NOMO-1 treated with dmso at 0.1 percent for 144 hours (cell line): ENCODE measurements at regions not wholly inside any gene's neighbourhood (a gene's known extent, or its start where the extent isn't known, plus 50 kb on each side); places are given as distances from the start of the nearest gene placed in this dataset.
A peak's percentile ranks its signal among the peaks of the same experiment; 100 is the strongest.
"Not testable (repeated sequence)": the region's sequence is repeated elsewhere in the genome, so short reads cannot be mapped to it uniquely, and the experiment has no call there.

Experiments used
- DNase-seq: peaks from one replicate; lab custom pipeline; 2025; ENCODE audit not compliant: unreplicated experiment; lab: John Stamatoyannopoulos, UW

DNA sequence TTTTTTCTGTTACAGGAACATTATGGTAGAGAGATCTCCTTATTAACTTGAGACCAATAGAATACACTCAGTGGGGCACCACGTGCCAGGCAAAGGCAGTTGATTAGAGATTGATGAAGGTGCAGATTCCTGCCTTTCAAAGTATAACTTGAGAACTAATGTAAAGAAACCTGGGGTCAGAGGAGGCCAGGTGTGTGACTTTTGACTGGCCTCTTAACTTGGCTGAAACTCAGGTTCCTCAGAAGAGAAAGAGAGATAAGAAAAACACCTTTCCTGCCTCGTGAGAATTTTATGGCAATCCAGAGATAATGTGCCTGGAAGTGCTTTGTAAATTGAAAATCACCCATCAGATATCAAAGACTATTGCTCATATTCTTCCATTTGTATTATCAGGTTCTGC lies 110.7 kb upstream of the GZMB start:
- no peak for DNase-seq

GRCh38 chr14:24741871-24742270 lies 107.9 kb upstream of the GZMB start:
- DNase-seq: no peak

- DNase-seq: no peak
Observed at GRCh38 chr14:24735984-24736630, 102.1 kb upstream of the GZMB start.

DNA sequence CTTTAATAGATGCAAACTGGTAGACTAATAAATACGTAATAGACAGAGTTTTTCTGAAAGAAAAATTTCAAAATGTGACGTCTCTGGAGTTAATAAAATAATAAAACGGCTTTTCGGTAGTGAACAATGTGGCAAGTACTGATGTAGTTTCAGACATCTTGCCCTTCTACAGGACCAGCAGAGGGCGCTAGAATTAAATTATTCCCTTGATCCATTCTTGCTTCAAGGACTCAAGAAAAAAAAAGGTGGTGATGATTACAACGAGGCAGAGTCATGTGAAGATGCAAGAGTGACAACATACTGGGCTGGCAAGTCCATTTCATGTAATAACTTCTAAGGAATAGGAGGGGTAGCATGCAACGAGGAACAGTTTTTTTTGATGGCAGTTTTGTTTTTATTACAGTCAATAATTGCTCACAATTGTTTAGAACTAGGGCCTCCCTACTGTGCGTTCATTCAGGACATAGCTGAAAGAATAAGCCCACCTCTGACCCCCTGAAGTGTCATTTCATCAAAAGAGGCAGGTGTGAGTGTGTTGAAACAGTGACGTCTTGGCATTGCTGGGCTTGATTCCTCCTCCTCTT lies 101.0 kb upstream of the GZMB start:
- DNase-seq: peak; percentile 15

DNA sequence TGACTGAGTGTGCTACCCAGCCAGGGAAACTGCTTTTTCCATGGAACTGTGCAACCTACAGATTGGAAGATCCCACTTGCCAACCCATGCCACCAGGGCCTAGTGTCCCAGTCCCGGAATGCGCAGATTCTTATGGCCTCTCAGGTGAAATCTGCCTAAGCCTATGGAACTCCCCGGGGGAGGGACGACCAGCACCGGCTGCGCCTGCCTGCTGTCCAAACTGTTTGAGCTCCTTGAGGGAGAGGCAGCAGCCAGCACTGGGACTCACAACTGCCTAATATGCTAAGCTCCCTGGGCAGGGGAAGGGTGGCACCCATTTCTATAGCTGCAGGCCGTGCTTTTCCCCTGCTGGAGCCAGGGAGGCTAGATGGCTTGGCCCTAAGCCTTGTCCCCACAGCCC lies 92.5 kb upstream of the GZMB start:
- no peak for DNase-seq

- DNase-seq: no peak
Observed at GRCh38 chr14:24725311-24725710, 91.3 kb upstream of the GZMB start.

GRCh38 chr14:24721775-24722174 lies 87.8 kb upstream of the GZMB start:
- no peak for DNase-seq

- no peak for DNase-seq
Observed at GRCh38 chr14:24715239-24715638, 81.2 kb upstream of the GZMB start.

- DNase-seq: no peak
Observed at GRCh38 chr14:24713404-24713803, 79.4 kb upstream of the GZMB start.

- DNase-seq: no peak
Observed at GRCh38 chr14:24712909-24713308, 78.9 kb upstream of the GZMB start.

DNA sequence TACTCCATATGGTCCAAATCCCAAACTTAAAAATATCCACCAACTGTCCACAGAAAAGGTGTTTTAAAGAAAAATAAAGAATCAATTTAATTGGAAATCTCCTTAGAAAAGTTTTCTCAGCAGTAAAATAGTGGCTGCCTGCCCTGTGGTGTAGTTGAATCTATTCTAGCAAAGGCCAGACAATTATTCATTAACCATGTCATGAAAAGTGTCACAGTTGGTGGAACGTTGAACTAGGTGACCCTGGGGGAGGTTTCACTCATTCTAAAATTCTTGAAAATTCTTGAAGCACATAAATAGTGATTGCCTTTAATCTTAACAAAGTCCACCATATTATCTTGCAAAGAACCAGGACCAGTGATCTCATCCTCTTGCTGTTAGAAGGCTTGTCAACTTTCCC lies 78.4 kb upstream of the GZMB start:
- DNase-seq: no peak

GRCh38 chr14:24710403-24711112 lies 76.6 kb upstream of the GZMB start:
- DNase-seq: peak; percentile 26

DNA sequence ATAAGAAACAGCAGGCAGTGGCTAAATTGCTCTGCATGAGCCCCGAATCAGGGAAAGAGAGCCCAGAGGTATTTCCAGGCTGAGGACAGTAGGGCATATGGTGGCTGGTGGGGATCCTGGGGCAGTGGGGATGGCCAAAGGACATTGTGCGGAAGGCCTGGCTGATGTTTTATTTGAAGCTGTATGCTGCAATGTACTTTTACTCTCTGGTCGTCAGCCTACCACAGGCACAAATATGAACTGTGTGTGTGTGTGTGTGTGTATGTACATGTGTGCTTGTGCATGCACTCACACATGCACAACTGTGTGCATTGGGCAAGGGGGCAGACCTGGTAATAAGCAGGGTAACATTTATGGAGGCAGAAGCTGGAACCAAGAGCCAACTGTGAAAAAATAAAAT lies 74.7 kb upstream of the GZMB start:
- no peak for DNase-seq

GRCh38 chr14:24706351-24706750 lies 72.4 kb upstream of the GZMB start:
- DNase-seq: no peak

DNA sequence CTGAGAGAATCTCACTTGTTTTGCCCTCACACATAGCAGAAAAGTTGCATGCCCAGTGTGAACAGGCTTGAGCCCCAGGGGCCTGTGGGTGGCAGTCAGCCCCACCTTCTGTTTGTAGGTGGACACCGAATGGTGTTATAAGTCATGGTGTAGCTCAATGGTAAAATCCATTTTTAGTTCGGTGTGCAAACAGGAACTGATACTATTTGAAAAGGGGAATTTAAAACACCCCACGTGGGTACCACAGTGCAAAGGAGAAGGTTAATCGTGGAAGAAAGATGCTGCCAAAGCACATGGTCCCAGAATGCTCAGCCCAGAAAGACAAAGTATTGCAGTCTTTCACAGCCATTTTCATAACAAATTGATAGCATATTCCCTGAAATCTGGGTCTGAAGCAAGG lies 71.8 kb upstream of the GZMB start:
- DNase-seq: peak; percentile 40

- DNase-seq: no peak
Observed at GRCh38 chr14:24701062-24701461, 67.1 kb upstream of the GZMB start.

GRCh38 chr14:24700511-24700910 lies 66.5 kb upstream of the GZMB start:
- DNase-seq: no peak

- peak; percentile 46 for DNase-seq
Observed at GRCh38 chr14:24699052-24699451, 65.1 kb upstream of the GZMB start.

DNA sequence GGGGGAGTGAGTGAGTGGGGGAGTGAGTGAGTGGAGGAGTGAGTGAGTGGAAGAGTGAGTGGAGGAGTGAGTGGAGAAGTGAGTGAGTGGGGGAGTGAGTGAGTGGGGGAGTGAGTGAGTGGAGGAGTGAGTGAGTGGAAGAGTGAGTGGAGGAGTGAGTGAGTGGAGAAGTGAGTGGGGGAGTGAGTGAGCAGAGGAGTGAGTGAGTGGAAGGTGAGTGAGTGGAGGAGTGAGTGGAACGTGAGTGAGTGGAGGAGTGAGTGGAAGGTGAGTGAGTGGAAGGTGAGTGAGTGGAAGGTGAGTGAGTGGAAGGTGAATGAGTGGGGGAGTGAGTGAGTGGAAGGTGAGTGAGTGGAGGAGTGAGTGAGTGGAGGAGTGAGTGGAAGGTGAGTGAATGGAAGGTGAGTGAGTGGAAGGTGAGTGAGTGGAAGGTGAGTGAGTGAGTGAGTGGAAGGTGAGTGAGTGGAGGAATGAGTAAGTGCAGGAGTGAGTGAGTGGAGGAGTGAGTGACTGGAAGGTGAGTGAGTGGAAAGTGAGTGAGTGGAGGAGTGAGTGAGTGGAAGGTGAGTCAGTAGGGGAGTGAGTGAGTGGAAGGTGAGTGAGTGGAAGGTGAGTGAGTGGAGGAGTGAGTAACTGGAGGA lies 62.4 kb upstream of the GZMB start:
- DNase-seq: not testable (repeated sequence)

- DNase-seq: peak; percentile 86
Observed at GRCh38 chr14:24695265-24696241, 61.6 kb upstream of the GZMB start.

DNA sequence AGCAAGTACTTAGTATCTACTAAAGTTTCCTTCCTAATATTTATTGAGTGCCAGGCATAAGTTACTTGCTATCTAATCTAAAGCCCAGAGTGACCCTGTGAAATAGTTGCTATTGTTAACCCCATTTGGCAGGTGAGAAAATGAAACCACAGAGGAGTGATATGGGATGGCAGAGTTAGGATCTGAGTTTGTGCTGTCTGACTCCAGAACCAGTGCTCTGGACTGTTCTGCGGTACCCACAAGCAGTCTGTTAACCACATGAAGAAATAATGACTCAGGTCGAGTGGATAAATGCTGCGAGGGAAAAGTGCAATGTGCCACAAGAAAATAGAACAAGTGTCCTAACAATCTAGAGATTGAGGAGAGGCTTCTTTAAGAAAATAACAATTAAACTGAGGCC lies 60.7 kb upstream of the GZMB start:
- peak; percentile 24 for DNase-seq
